HepG2 (cell line): ENCODE measurements at regions not wholly inside any gene's neighbourhood (a gene's known extent, or its start where the extent isn't known, plus 50 kb on each side); places are given as distances from the start of the nearest gene placed in this dataset.

Experiments
- ATAC-seq: fragments of 200-7000 bp; cut with Tn5 transposase; 3 replicates; pipeline ENCODE4 v1.9.1; 2020; ENCODE audit warnings: mild to moderate bottlenecking, moderate library complexity
- BruUV-seq: library from RNA; stranded (reverse); fragments of 400-500 nt; replicated peaks from 2 replicates; lab custom pipeline; 2021; lab: Mats Ljungman, UMichigan
- CTCF ChIA-PET: fragments of 300-600 bp; formaldehyde crosslinking; extraction: SDS; loops from one replicate; lab custom pipeline; 2021; ENCODE audit warnings: low total read pairs, inconsistent platforms, low intra/inter-chr PET ratio; lab: Yijun Ruan, JAX
- POLR2A ChIA-PET: fragments of 350-600 bp; sonication (Branson Sonifier 250); formaldehyde crosslinking; loops from one replicate; lab custom pipeline; 2020; ENCODE audit warnings: antibody characterized with exemption, inconsistent platforms; lab: Yijun Ruan, JAX
- DNase-seq: peaks from one replicate; pipeline ENCODE4 v3.0.0-alpha.2; 2015; ENCODE audit warnings: low spot score
- FAIRE-seq: peaks from 3 replicates; lab custom pipeline; 2011; peaks lifted over from hg19 to GRCh38; lab: Jason Lieb, UNC
- H2AFZ ChIP-seq: one replicate; pipeline ENCODE4 v1.6.1; 2011; ENCODE audit warnings: low read length, inconsistent platforms
- H3K27ac ChIP-seq: fragments of 300-600 bp; 3 replicates; pipeline ENCODE4 v1.8.0; 2011; ENCODE audit warnings: mixed run types, mild to moderate bottlenecking, mixed read lengths, low read length, inconsistent platforms; ENCODE audit not compliant: insufficient read depth; ENCODE audit errors: extremely low read length
- H3K27me3 ChIP-seq, 2 experiments: fragments of 200-600 bp in 1 of 2; 2 replicates in 1 of 2; 3 replicates in 1 of 2; pipeline versions ENCODE4 v1.6.0 to v1.8.0; 2011; ENCODE audit warnings: low read length in 2 of 2, mild to moderate bottlenecking in 2 of 2, moderate library complexity in 2 of 2, inconsistent platforms in 1 of 2; ENCODE audit not compliant: insufficient read depth in 2 of 2, control insufficient read depth in 1 of 2
- H3K36me3 ChIP-seq, 2 experiments: fragments of 200-600 bp in 1 of 2; replicated peaks in 1 of 2; 2 replicates in 1 of 2; 3 replicates in 1 of 2; pipeline versions ENCODE4 v1.5.1 to v1.8.0; 2011; ENCODE audit warnings: low read length in 2 of 2, inconsistent platforms in 1 of 2; ENCODE audit not compliant: insufficient read depth in 2 of 2, control insufficient read depth in 1 of 2
- H3K4me1 ChIP-seq: 2 replicates; pipeline ENCODE4 v1.5.1; 2012; ENCODE audit warnings: low read length, inconsistent platforms; ENCODE audit not compliant: insufficient read depth
- H3K4me2 ChIP-seq: 2 replicates; pipeline ENCODE4 v1.6.0; 2011; ENCODE audit warnings: low read depth, low read length, inconsistent platforms
- H3K4me3 ChIP-seq, 3 experiments: fragments of 200-600 bp in 1 of 3; sonication (generic), shearing (Covaris generic) in 1 of 3; replicated peaks in 1 of 3; 2 replicates each; pipeline ENCODE4 v1.5.1; 2011 to 2016; ENCODE audit warnings: low read length in 3 of 3, inconsistent platforms in 2 of 3, low read depth in 2 of 3, mild to moderate bottlenecking in 2 of 3, control low read depth in 1 of 3, mixed read lengths in 1 of 3; ENCODE audit not compliant: insufficient read depth in 1 of 3
- H3K79me2 ChIP-seq: one replicate; pipeline ENCODE4 v1.6.1; 2011; ENCODE audit warnings: low read length, inconsistent platforms; ENCODE audit not compliant: insufficient read depth
- H3K9ac ChIP-seq: 2 replicates; pipeline ENCODE4 v1.6.0; 2011; ENCODE audit warnings: mild to moderate bottlenecking, low read depth, low read length, inconsistent platforms; ENCODE audit not compliant: insufficient read depth
- H3K9me3 ChIP-seq: 2 replicates; pipeline ENCODE4 v1.5.1; 2012; ENCODE audit warnings: mild to moderate bottlenecking, low read length
- H4K20me1 ChIP-seq: 2 replicates; pipeline ENCODE4 v1.6.0; 2011; ENCODE audit warnings: inconsistent platforms, mild to moderate bottlenecking, low read length, moderate library complexity; ENCODE audit not compliant: insufficient read depth
- ATF7 ChIP-seq, 2 experiments: fragments of 450-650 bp in 1 of 2; sonication (generic) in 1 of 2; formaldehyde crosslinking in 1 of 2; IDR thresholded peaks; 2 replicates each; pipeline versions ENCODE4 v1.4.0 to v1.6.1; 2016 to 2020; ENCODE audit warnings: antibody characterized with exemption in 1 of 2, mild to moderate bottlenecking in 1 of 2, missing genetic modification reagents in 1 of 2
- BCL3 ChIP-seq: sonication (generic); formaldehyde crosslinking; IDR thresholded peaks from 2 replicates; pipeline ENCODE4 v1.5.1; 2020; ENCODE audit warnings: mild to moderate bottlenecking, missing genetic modification reagents, moderate library complexity
- CREB1 ChIP-seq, 2 experiments: fragments of 450-650 bp in 1 of 2; IDR thresholded peaks; 2 replicates each; pipeline ENCODE4 v1.6.1; 2016 to 2017; ENCODE audit warnings: control low read depth in 1 of 2, mild to moderate bottlenecking in 1 of 2, missing compliant biosample characterization in 1 of 2, missing genetic modification characterization in 1 of 2
- GABPA ChIP-seq, 2 experiments: IDR thresholded peaks; 2 replicates each; pipeline ENCODE4 v1.6.1; 2011 to 2016; ENCODE audit warnings: low read depth in 2 of 2, low read length in 1 of 2, missing biosample characterization in 1 of 2, missing genetic modification characterization in 1 of 2
- GMEB2 ChIP-seq: IDR thresholded peaks from 2 replicates; pipeline ENCODE4 v1.6.1; 2016; ENCODE audit warnings: missing biosample characterization, missing genetic modification reagents, low read depth
- HOXD1 ChIP-seq: sonication (generic); formaldehyde crosslinking; IDR thresholded peaks from 2 replicates; pipeline ENCODE4 v1.5.0; 2020; ENCODE audit warnings: missing genetic modification reagents
- ZNF446 ChIP-seq: sonication (generic); formaldehyde crosslinking; IDR thresholded peaks from 2 replicates; pipeline ENCODE4 v1.5.0; 2020; ENCODE audit warnings: mild to moderate bottlenecking, missing genetic modification reagents
- ZNF614 ChIP-seq: IDR thresholded peaks from 2 replicates; pipeline ENCODE4 v1.6.1; 2018; ENCODE audit warnings: missing biosample characterization, missing genetic modification reagents, inconsistent platforms, borderline replicate concordance
- WGBS: methylation state at CpG from one replicate; pipeline ENCODE4 v1.1.6; 2017; ENCODE audit warnings: low lambda C conversion rate; 5-methylcytosine and 5-hydroxymethylcytosine counted together
- in situ Hi-C: cut with HindIII; loops from 2 replicates; pipeline ENCODE4 v1.10.0; 2017; ENCODE audit warnings: low pct_unique_long_range_greater_than_20kb; ENCODE audit not compliant: extremely low pct_ligation_motif_present
- intact Hi-C: fragments of 100-400 bp; cut with micrococcal nuclease; formaldehyde crosslinking; loops from one replicate; pipeline ENCODE4 v1.10.0; 2022; ENCODE audit not compliant: unreplicated experiment

- no peak for TF ChIP-seq BCL3 (CRISPR knock-in tag)
- TF ChIP-seq HOXD1 (CRISPR knock-in tag), result no peak
- no peak for TF ChIP-seq GMEB2 (CRISPR knock-in tag)
- no peak for TF ChIP-seq ZNF614 (CRISPR knock-in tag)
- no peak for TF ChIP-seq GABPA (IDR thresholded peaks at IDR 0.05; ENCODE audit: low read depth, low read length)
- TF ChIP-seq GABPA (CRISPR knock-in tag; IDR thresholded peaks at IDR 0.05; ENCODE audit: low read depth), result no peak
Measured at GRCh38 chr11:94697156-94697555, 71.0 kb upstream of the AMOTL1 start (continued).

GRCh38 chr11:94700622-94701021 lies 67.5 kb upstream of the AMOTL1 start:
- WGBS, result 2% methylated on average over 1 of the region's 1 CpG
- Histone ChIP-seq H4K20me1 (no peaks in the 10 kb centered on the region), H3K9me3 (no peaks in the 10 kb centered on the region), H3K4me3 (no peak overlapping the region), H3K36me3 (no peaks in the 10 kb centered on the region), H3K27me3 (no peaks in the 10 kb centered on the region), H2AFZ (no peak overlapping the region), H3K27ac (no peak overlapping the region), H3K4me1 (no peaks in the 10 kb centered on the region), H3K9ac (no peak overlapping the region), H3K4me2 (no peak overlapping the region), H3K79me2 (no peaks in the 10 kb centered on the region)
- no TSS peak for BruUV-seq
- in situ Hi-C loops (no loop called here), intact Hi-C loops (no loop called here)
- FAIRE-seq (no peak), ATAC-seq (no peak), DNase-seq (no peak)
- CTCF ChIA-PET, result no interaction called here
- TF ChIP-seq ZNF446, result no peak
- peak; percentile 83 for TF ChIP-seq CREB1 (IDR thresholded peaks at IDR 0.05)
- no peak for TF ChIP-seq CREB1 (CRISPR knock-in tag; IDR thresholded peaks at IDR 0.05)
- peak; percentile 82 for TF ChIP-seq ATF7 (IDR thresholded peaks at IDR 0.05)
- TF ChIP-seq ATF7 (CRISPR knock-in tag; IDR thresholded peaks at IDR 0.05), result no peak
- POLR2A ChIA-PET, result no interaction called here
